CD4-positive, alpha-beta T cell (primary cell): ENCODE measurements at regions not wholly inside any gene's neighbourhood (a gene's known extent, or its start where the extent isn't known, plus 50 kb on each side); places are given as distances from the start of the nearest gene placed in this dataset.
"Not testable (repeated sequence)": the region's sequence is repeated elsewhere in the genome, so short reads cannot be mapped to it uniquely, and the experiment has no call there.

Experiments
- ATAC-seq: fragments of 200-7000 bp; cut with Tn5 transposase; one replicate; pipeline ENCODE4 v1.10.0; 2022; ENCODE audit warnings: mild to moderate bottlenecking; ENCODE audit not compliant: poor library complexity
- CTCF ChIA-PET: fragments of 350-600 bp; sonication (Branson Sonifier 250); formaldehyde crosslinking; loops from one replicate; lab custom pipeline; 2021; ENCODE audit warnings: antibody characterized with exemption, inconsistent platforms; lab: Charles Lee
- POLR2A ChIA-PET: fragments of 350-600 bp; sonication (Branson Sonifier 250); formaldehyde crosslinking; loops from one replicate; lab custom pipeline; 2021; ENCODE audit warnings: antibody characterized with exemption, inconsistent platforms; lab: Charles Lee
- DNase-seq, 14 experiments: peaks; one replicate each; pipeline ENCODE4 v3.0.0-alpha.2; 2013 to 2020; ENCODE audit warnings: mixed read lengths in 2 of 14
- H3K27ac ChIP-seq, 2 donors: one replicate each; pipeline versions ENCODE4 v1.5.1 to v1.7.0; 2013; ENCODE audit warnings: low read length in 2 of 2, low read depth in 1 of 2, mild to moderate bottlenecking in 1 of 2
- H3K27me3 ChIP-seq, 2 experiments: 1 replicate in 1 of 2; 2 replicates in 1 of 2; pipeline versions ENCODE4 v1.6.1 to v1.7.0; 2013; ENCODE audit warnings: low read length in 2 of 2, control low read depth in 1 of 2, mild to moderate bottlenecking in 1 of 2, moderate library complexity in 1 of 2; ENCODE audit not compliant: insufficient read depth in 2 of 2, control insufficient read depth in 1 of 2
- H3K36me3 ChIP-seq: one replicate; pipeline ENCODE4 v1.6.1; 2013; ENCODE audit warnings: low read length, control low read depth; ENCODE audit not compliant: insufficient read depth
- H3K4me1 ChIP-seq: one replicate; pipeline ENCODE4 v1.6.1; 2013; ENCODE audit warnings: low read length, control low read depth; ENCODE audit not compliant: insufficient read depth
- H3K4me3 ChIP-seq: one replicate; pipeline ENCODE4 v1.5.1; 2013; ENCODE audit warnings: mild to moderate bottlenecking, low read length, moderate library complexity
- H3K9me3 ChIP-seq, 2 experiments: 1 replicate in 1 of 2; 2 replicates in 1 of 2; pipeline versions ENCODE4 v1.6.1 to v1.7.0; 2013; ENCODE audit warnings: low read length in 2 of 2, mild to moderate bottlenecking in 2 of 2, control low read depth in 1 of 2, moderate library complexity in 1 of 2; ENCODE audit not compliant: control insufficient read depth in 1 of 2, insufficient read depth in 1 of 2
- H3K27ac Mint-ChIP-seq: one replicate; pipeline ENCODE4 v1.8.0; 2020; ENCODE audit warnings: mixed read lengths
- H3K27me3 Mint-ChIP-seq: one replicate; pipeline ENCODE4 v1.8.0; 2021; ENCODE audit warnings: mixed read lengths
- H3K36me3 Mint-ChIP-seq: one replicate; pipeline ENCODE4 v1.8.0; 2021; ENCODE audit warnings: low read depth, mixed read lengths
- H3K4me1 Mint-ChIP-seq: one replicate; pipeline ENCODE4 v1.8.0; 2021; ENCODE audit warnings: low read depth, mixed read lengths
- H3K4me3 Mint-ChIP-seq: one replicate; pipeline ENCODE4 v1.8.0; 2020; ENCODE audit warnings: mild to moderate bottlenecking, mixed read lengths
- H3K9me3 Mint-ChIP-seq: one replicate; pipeline ENCODE4 v1.8.0; 2020; ENCODE audit warnings: mixed read lengths
- CTCF ChIP-seq: fragments of 200-600 bp; IDR thresholded peaks from one replicate; pipeline ENCODE4 v1.8.0; 2022; ENCODE audit warnings: antibody characterized with exemption, mild to moderate bottlenecking
- intact Hi-C, 2 experiments: fragments of 100-400 bp; cut with DNase I in 1 of 2; cut with micrococcal nuclease in 1 of 2; formaldehyde crosslinking; loops; one replicate each; pipeline versions ENCODE4 v1.15.1 to v1.9.0; 2023 to 2025; cut with DNase I, micrococcal nuclease

- Histone ChIP-seq H3K4me3 (no peak overlapping the region), H3K27ac (no peak overlapping the region), H3K36me3 (no peaks in the 10 kb centered on the region), H3K27me3 (no peaks in the 10 kb centered on the region), H3K9me3 (peaks cover 0 to 4% of the 10 kb centered on the region in 2 experiments), H3K4me1 (no peaks in the 10 kb centered on the region)
- POLR2A ChIA-PET = no interaction called here
- Mint-ChIP-seq H3K4me3 (no peak overlapping the region), H3K27ac (no peak overlapping the region), H3K4me1 (no peaks in the 10 kb centered on the region), H3K36me3 (no peaks in the 10 kb centered on the region), H3K27me3 (no peaks in the 10 kb centered on the region), H3K9me3 (peaks cover 2% of the 10 kb centered on the region)
- TF ChIP-seq CTCF = no peak
- intact Hi-C loops = no loop called here
- CTCF ChIA-PET = no interaction called here
- no peak for DNase-seq
- ATAC-seq = no peak
Measured at GRCh38 chr20:12744037-12744436, 264.7 kb upstream of the SPTLC3 start.

GRCh38 chr20:12748359-12748994 is 260.3 kb upstream of the SPTLC3 start:
- ATAC-seq = no peak
- no peaks in the 10 kb centered on the region for H3K4me1 Mint-ChIP-seq
- no peaks in the 10 kb centered on the region for H3K36me3 Mint-ChIP-seq
- H3K27me3 ChIP-seq = no peaks in the 10 kb centered on the region
- CTCF ChIA-PET = no interaction called here
- H3K4me3 ChIP-seq = no peak overlapping the region
- no peak for DNase-seq
- H3K27me3 Mint-ChIP-seq = no peaks in the 10 kb centered on the region
- POLR2A ChIA-PET = no interaction called here
- H3K9me3 Mint-ChIP-seq = peaks cover 8% of the 10 kb centered on the region
- H3K27ac Mint-ChIP-seq = no peak overlapping the region
- no peaks in the 10 kb centered on the region for H3K4me1 ChIP-seq
- peaks cover 0 to 10% of the 10 kb centered on the region in 2 experiments for H3K9me3 ChIP-seq
- no peak for TF ChIP-seq CTCF
- H3K36me3 ChIP-seq = no peaks in the 10 kb centered on the region
- no peak overlapping the region for H3K27ac ChIP-seq
- H3K4me3 Mint-ChIP-seq = no peak overlapping the region
- intact Hi-C loops = no loop called here

GRCh38 chr20:12750221-12750620 is 258.6 kb upstream of the SPTLC3 start:
- no peak for TF ChIP-seq CTCF
- POLR2A ChIA-PET = no interaction called here
- H3K27ac ChIP-seq = no peak overlapping the region
- intact Hi-C loops = no loop called here
- peaks cover 0 to 10% of the 10 kb centered on the region in 2 experiments for H3K9me3 ChIP-seq
- H3K4me3 ChIP-seq = no peak overlapping the region
- no peaks in the 10 kb centered on the region for H3K36me3 Mint-ChIP-seq
- CTCF ChIA-PET = no interaction called here
- H3K27ac Mint-ChIP-seq = no peak overlapping the region
- ATAC-seq = no peak
- no peak for DNase-seq
- no peak overlapping the region for H3K4me3 Mint-ChIP-seq
- no peaks in the 10 kb centered on the region for H3K27me3 Mint-ChIP-seq
- no peaks in the 10 kb centered on the region for H3K36me3 ChIP-seq
- no peaks in the 10 kb centered on the region for H3K4me1 Mint-ChIP-seq
- H3K4me1 ChIP-seq = no peaks in the 10 kb centered on the region
- H3K27me3 ChIP-seq = no peaks in the 10 kb centered on the region
- peaks cover 8% of the 10 kb centered on the region for H3K9me3 Mint-ChIP-seq

- H3K27ac ChIP-seq, H3K36me3 Mint-ChIP-seq, H3K9me3 Mint-ChIP-seq, ATAC-seq, H3K4me3 ChIP-seq, H3K4me1 Mint-ChIP-seq, H3K4me1 ChIP-seq, CTCF ChIA-PET, H3K27ac Mint-ChIP-seq, H3K4me3 Mint-ChIP-seq, H3K36me3 ChIP-seq, H3K27me3 ChIP-seq, POLR2A ChIA-PET, H3K27me3 Mint-ChIP-seq, intact Hi-C loops, DNase-seq, H3K9me3 ChIP-seq: not testable (repeated sequence)
Measured at GRCh38 chr20:12752900-12753693, 255.7 kb upstream of the SPTLC3 start.

- H3K36me3 ChIP-seq, H3K27ac Mint-ChIP-seq, ATAC-seq, CTCF ChIA-PET, DNase-seq, H3K4me3 Mint-ChIP-seq, H3K4me3 ChIP-seq, H3K4me1 ChIP-seq, POLR2A ChIA-PET, H3K27me3 ChIP-seq, H3K27me3 Mint-ChIP-seq, H3K36me3 Mint-ChIP-seq, intact Hi-C loops, H3K27ac ChIP-seq, H3K4me1 Mint-ChIP-seq, H3K9me3 ChIP-seq, H3K9me3 Mint-ChIP-seq: not testable (repeated sequence)
Measured at GRCh38 chr20:12753742-12754141, 255.0 kb upstream of the SPTLC3 start.
